ENCODE measurements at regions not wholly inside any gene's neighbourhood (a gene's known extent, or its start where the extent isn't known, plus 50 kb on each side); places are given as distances from the start of the nearest gene placed in this dataset.

GRCh38 chr5:12413075-12413474, 508.8 kb upstream of the CTNND2 start:
- TF ChIP-seq CTCF (IDR thresholded peaks at IDR 0.05) = no peak
- Histone ChIP-seq H3K4me3 (no peak overlapping the region), H3K27ac (no peak overlapping the region), H3K36me3 (no peaks in the 10 kb centered on the region), H3K9me3 (no peaks in the 10 kb centered on the region), H3K4me1 (no peaks in the 10 kb centered on the region), H3K27me3 (no peaks in the 10 kb centered on the region)
- DNase-seq (ENCODE audit: low spot score) = no peak

GRCh38 chr5:12399868-12400267, 495.6 kb upstream of the CTNND2 start:
- Histone ChIP-seq H3K27me3 (no peaks in the 10 kb centered on the region), H3K36me3 (no peaks in the 10 kb centered on the region), H3K4me1 (no peaks in the 10 kb centered on the region), H3K9me3 (no peaks in the 10 kb centered on the region), H3K4me3 (no peak overlapping the region), H3K27ac (no peak overlapping the region)
- TF ChIP-seq CTCF (IDR thresholded peaks at IDR 0.05) = no peak
- DNase-seq (ENCODE audit: low spot score) = no peak

GRCh38 chr5:12392246-12392645, 488.0 kb upstream of the CTNND2 start:
- Histone ChIP-seq H3K36me3 (no peaks in the 10 kb centered on the region), H3K9me3 (no peaks in the 10 kb centered on the region), H3K4me3 (no peak overlapping the region), H3K4me1 (no peaks in the 10 kb centered on the region), H3K27ac (no peak overlapping the region), H3K27me3 (no peaks in the 10 kb centered on the region)
- no peak for DNase-seq (ENCODE audit: low spot score)
- TF ChIP-seq CTCF (IDR thresholded peaks at IDR 0.05) = no peak

GRCh38 chr5:12385095-12385494, 480.8 kb upstream of the CTNND2 start:
- no peak overlapping the region for H3K4me3 ChIP-seq
- no peaks in the 10 kb centered on the region for H3K36me3 ChIP-seq
- DNase-seq (ENCODE audit: low spot score) = no peak
- peaks cover 0 to 10% of the 10 kb centered on the region in 2 donors for H3K9me3 ChIP-seq
- no peak for TF ChIP-seq CTCF (IDR thresholded peaks at IDR 0.05)
- H3K4me1 ChIP-seq = no peaks in the 10 kb centered on the region
- no peaks in the 10 kb centered on the region for H3K27me3 ChIP-seq
- H3K27ac ChIP-seq = no peak overlapping the region

GRCh38 chr5:12384005-12384404, 479.8 kb upstream of the CTNND2 start:
- H3K4me1 ChIP-seq = no peaks in the 10 kb centered on the region
- no peaks in the 10 kb centered on the region for H3K27me3 ChIP-seq
- H3K27ac ChIP-seq = no peak overlapping the region
- H3K4me3 ChIP-seq = no peak overlapping the region
- H3K9me3 ChIP-seq = peaks cover 0 to 10% of the 10 kb centered on the region in 2 donors
- no peaks in the 10 kb centered on the region for H3K36me3 ChIP-seq
- no peak for DNase-seq (ENCODE audit: low spot score)
- TF ChIP-seq CTCF (IDR thresholded peaks at IDR 0.05) = no peak

GRCh38 chr5:12367973-12368372, 463.7 kb upstream of the CTNND2 start:
- no peak overlapping the region for H3K27ac ChIP-seq
- DNase-seq (ENCODE audit: low spot score) = no peak
- H3K36me3 ChIP-seq = no peaks in the 10 kb centered on the region
- no peak overlapping the region for H3K4me3 ChIP-seq
- TF ChIP-seq CTCF (IDR thresholded peaks at IDR 0.05) = no peak
- H3K27me3 ChIP-seq = no peaks in the 10 kb centered on the region
- no peaks in the 10 kb centered on the region for H3K9me3 ChIP-seq
- H3K4me1 ChIP-seq = no peaks in the 10 kb centered on the region
